ENCODE measurements at regions not wholly inside any gene's neighbourhood (a gene's known extent, or its start where the extent isn't known, plus 50 kb on each side); places are given as distances from the start of the nearest gene placed in this dataset.
A peak's percentile ranks its signal among the peaks of the same experiment; 100 is the strongest.

DNA sequence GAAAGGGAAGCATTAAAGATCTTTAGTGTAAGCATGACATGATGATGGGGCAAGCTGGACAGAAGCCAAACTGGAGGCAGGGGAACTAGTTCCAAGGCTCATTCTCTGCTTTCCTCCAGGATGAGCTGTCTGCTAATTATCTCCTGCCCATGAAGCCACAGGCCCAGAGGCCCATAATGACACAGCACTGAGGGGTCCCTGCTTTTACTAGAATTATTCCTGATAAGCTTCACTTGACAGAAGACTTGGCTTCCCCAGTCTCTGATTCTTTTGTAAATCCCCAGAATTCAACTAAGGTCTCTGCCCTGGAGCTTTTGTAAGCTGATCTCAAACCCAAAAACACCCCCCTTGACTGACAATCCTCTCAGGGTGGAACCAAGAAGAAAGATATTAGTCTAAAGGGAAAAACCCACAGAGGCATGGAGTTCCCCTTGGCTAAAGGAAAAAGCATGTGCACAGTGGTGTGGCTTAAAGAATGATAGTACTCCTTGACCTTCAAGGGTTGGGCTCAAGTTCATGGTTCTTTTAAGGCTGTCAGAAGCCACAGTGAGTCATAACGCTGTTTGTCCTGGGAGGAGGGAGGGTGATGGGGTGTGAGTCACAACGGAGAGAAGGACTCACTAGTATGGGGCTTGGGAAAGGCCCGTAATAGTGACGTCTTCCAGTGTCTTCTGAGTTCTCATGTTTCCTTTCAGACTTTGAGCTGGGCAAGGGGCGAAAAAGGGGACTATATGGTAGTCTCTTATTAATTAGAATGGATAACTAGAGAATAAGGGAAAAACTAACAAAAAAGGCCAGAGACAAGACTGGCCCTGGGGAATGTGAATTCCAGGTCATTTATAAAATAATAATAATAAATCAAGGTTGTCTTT lies 146.0 kb upstream of the CPEB2 start:
- Histone ChIP-seq H3K9me3 (ENCODE audit: control insufficient read depth, low read depth, low read length) (no peaks in the 10 kb centered on the region), H3K4me1 (ENCODE audit: control insufficient read depth, insufficient read depth, low read length) (no peaks in the 10 kb centered on the region), H3K36me3 (ENCODE audit: control insufficient read depth, insufficient read depth, low read length) (no peaks in the 10 kb centered on the region), H3K4me3 (ENCODE audit: low read length) (no peak overlapping the region), H3K27ac (ENCODE audit: low read length) (no peak overlapping the region), H3K27me3 (ENCODE audit: control insufficient read depth, insufficient read depth, low read length) (no peaks in the 10 kb centered on the region)
- peak; percentile 19 to 25 for DNase-seq
- WGBS (ENCODE audit: insufficient coverage, low lambda C conversion rate) = no CpG with 5 or more reads among the region's 5 CpGs

DNA sequence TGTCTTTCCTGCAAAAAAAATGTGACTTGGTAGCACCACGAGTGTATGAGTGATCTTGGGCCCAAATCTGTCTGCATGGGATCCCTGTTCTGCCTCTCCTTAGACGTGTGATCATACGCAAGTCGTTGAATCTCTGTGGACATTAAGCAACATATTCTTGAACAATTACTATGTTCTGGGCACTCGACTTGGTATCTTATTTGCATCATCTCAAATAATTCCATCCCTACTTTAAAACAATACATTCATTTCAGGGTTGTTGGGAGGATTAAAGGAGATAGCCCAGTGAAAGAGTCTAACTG lies 145.4 kb upstream of the CPEB2 start:
- H3K4me1 ChIP-seq (ENCODE audit: control insufficient read depth, insufficient read depth, low read length) = no peaks in the 10 kb centered on the region
- peaks cover 5% of the 10 kb centered on the region for H3K27me3 ChIP-seq (ENCODE audit: control insufficient read depth, insufficient read depth, low read length)
- no peak for DNase-seq
- no peaks in the 10 kb centered on the region for H3K9me3 ChIP-seq (ENCODE audit: control insufficient read depth, low read depth, low read length)
- no peak overlapping the region for H3K4me3 ChIP-seq (ENCODE audit: low read length)
- no peaks in the 10 kb centered on the region for H3K36me3 ChIP-seq (ENCODE audit: control insufficient read depth, insufficient read depth, low read length)
- no CpG with 5 or more reads among the region's 5 CpGs for WGBS (ENCODE audit: insufficient coverage, low lambda C conversion rate)
- no peak overlapping the region for H3K27ac ChIP-seq (ENCODE audit: low read length)

DNA sequence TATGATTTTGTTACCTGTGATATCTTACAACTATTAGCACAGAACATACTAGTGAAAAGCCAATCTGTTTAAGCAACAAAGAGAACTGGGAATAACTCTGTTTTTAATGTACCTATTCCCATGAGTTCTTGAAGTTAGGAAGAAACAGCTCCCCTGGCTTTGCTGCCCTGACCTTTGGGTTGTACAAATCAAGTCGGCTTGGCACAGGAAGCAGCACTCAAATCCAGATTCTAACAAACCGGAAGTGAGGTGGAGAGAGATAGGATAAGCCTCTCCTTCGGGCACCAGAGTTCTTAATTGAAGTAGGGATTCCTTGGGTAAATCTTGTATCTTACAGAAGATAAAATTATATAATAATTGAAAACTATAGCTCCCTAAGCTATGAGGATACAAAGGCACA lies 144.8 kb upstream of the CPEB2 start:
- no peak overlapping the region for H3K4me3 ChIP-seq (ENCODE audit: low read length)
- no peaks in the 10 kb centered on the region for H3K9me3 ChIP-seq (ENCODE audit: control insufficient read depth, low read depth, low read length)
- H3K4me1 ChIP-seq (ENCODE audit: control insufficient read depth, insufficient read depth, low read length) = no peaks in the 10 kb centered on the region
- H3K27me3 ChIP-seq (ENCODE audit: control insufficient read depth, insufficient read depth, low read length) = peaks cover 11% of the 10 kb centered on the region
- DNase-seq = no peak
- H3K27ac ChIP-seq (ENCODE audit: low read length) = no peak overlapping the region
- WGBS (ENCODE audit: insufficient coverage, low lambda C conversion rate) = no CpG with 5 or more reads among the region's 3 CpGs
- no peaks in the 10 kb centered on the region for H3K36me3 ChIP-seq (ENCODE audit: control insufficient read depth, insufficient read depth, low read length)

DNA sequence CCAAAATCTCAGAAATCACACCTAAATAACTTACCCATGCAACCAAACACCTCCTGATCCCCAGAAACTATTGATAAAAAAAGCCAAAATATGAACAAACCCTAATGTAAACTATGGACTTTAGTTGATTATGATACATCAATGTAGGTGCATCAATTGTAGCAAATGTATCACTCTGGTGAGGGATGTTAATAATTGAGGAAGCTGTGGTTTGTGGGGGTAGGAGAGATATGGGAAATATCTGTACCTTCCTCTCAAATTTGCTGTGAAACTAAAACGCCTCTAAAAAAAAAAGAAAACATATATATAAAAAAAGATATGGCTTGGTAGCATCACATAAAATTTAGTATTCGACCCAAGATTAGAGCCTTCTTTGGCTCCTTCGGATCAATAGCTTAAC lies 144.3 kb upstream of the CPEB2 start:
- Histone ChIP-seq H3K4me1 (ENCODE audit: control insufficient read depth, insufficient read depth, low read length) (no peaks in the 10 kb centered on the region), H3K36me3 (ENCODE audit: control insufficient read depth, insufficient read depth, low read length) (no peaks in the 10 kb centered on the region), H3K4me3 (ENCODE audit: low read length) (no peak overlapping the region), H3K27me3 (ENCODE audit: control insufficient read depth, insufficient read depth, low read length) (peaks cover 16% of the 10 kb centered on the region), H3K27ac (ENCODE audit: low read length) (no peak overlapping the region), H3K9me3 (ENCODE audit: control insufficient read depth, low read depth, low read length) (no peaks in the 10 kb centered on the region)
- no CpG with 5 or more reads among the region's 3 CpGs for WGBS (ENCODE audit: insufficient coverage, low lambda C conversion rate)
- DNase-seq = no peak

DNA sequence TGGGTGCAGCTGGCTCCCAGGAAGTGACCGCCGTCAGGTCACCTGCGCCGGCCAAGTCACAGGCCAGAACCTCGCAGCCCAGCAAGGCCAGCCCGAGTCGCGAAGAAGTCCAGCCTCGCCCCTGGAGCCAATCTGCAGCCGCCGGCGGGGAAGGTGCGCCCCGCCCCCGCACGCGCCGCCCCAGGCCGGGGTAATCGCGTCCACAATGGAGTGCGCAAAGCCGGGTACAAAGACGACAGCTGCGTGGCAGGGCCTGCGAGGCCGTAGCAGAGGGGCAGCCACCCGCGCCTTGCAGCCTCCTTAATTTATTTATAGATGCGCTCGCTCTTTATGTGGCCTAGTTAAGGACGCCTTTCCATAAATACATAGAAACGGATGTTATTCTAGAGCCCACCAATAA lies 139.4 kb upstream of the CPEB2 start:
- no peak overlapping the region for H3K4me3 ChIP-seq (ENCODE audit: low read length)
- WGBS (ENCODE audit: insufficient coverage, low lambda C conversion rate) = 60% methylated on average over 1 of the region's 33 CpGs
- no peak for DNase-seq
- no peaks in the 10 kb centered on the region for H3K9me3 ChIP-seq (ENCODE audit: control insufficient read depth, low read depth, low read length)
- no peak overlapping the region for H3K27ac ChIP-seq (ENCODE audit: low read length)
- H3K27me3 ChIP-seq (ENCODE audit: control insufficient read depth, insufficient read depth, low read length) = peaks cover 21% of the 10 kb centered on the region
- no peaks in the 10 kb centered on the region for H3K4me1 ChIP-seq (ENCODE audit: control insufficient read depth, insufficient read depth, low read length)
- H3K36me3 ChIP-seq (ENCODE audit: control insufficient read depth, insufficient read depth, low read length) = no peaks in the 10 kb centered on the region

DNA sequence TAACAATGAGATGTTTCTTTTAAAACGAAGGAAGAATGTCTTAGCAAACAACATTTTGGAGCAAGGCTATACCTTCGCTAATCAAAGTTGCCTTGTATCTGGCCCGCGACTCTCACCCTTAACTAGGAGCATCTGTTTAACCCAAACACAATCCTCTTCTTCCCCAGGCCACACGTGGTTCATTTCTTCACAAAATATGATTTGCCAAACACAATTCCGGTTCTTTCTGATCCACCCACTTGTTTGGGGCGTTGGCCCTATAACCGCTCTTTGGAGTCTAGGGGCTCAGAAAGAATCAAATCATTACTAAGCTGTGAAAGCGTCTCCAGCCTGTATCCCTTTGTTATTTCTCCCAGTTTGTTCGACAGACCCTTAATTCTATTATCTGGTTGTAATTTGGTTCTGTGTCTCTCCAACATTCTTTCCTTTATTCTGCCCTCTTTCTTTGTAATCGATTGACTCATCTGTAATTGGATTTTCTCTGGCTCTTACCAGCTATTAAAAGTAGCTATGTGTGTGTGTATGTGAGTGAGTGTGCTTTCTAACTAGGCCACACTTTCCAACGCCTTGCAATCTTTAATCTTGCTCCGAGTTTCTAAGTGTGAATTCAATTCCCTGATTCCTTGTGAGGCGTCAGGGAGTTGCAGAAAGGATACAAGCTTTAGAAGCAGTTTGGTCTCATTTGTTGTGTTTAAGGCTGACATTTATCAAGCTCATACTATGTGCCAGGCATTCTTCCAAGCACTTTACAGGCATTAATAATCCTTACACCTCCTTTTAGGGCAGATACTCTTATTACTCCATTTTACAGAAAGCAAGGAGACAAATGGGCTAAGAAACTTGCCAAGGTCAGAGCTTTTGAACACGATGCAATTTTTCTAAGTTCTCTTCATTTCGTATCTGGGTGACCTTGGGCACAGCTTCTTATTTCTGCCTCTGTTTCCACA lies 138.6 kb upstream of the CPEB2 start:
- no peak overlapping the region for H3K4me3 ChIP-seq (ENCODE audit: low read length)
- no peaks in the 10 kb centered on the region for H3K4me1 ChIP-seq (ENCODE audit: control insufficient read depth, insufficient read depth, low read length)
- no peak overlapping the region for H3K27ac ChIP-seq (ENCODE audit: low read length)
- no peaks in the 10 kb centered on the region for H3K36me3 ChIP-seq (ENCODE audit: control insufficient read depth, insufficient read depth, low read length)
- H3K9me3 ChIP-seq (ENCODE audit: control insufficient read depth, low read depth, low read length) = no peaks in the 10 kb centered on the region
- peaks cover 24% of the 10 kb centered on the region for H3K27me3 ChIP-seq (ENCODE audit: control insufficient read depth, insufficient read depth, low read length)
- DNase-seq = no peak
- 100% methylated on average over 7 of the region's 16 CpGs for WGBS (ENCODE audit: insufficient coverage, low lambda C conversion rate)

DNA sequence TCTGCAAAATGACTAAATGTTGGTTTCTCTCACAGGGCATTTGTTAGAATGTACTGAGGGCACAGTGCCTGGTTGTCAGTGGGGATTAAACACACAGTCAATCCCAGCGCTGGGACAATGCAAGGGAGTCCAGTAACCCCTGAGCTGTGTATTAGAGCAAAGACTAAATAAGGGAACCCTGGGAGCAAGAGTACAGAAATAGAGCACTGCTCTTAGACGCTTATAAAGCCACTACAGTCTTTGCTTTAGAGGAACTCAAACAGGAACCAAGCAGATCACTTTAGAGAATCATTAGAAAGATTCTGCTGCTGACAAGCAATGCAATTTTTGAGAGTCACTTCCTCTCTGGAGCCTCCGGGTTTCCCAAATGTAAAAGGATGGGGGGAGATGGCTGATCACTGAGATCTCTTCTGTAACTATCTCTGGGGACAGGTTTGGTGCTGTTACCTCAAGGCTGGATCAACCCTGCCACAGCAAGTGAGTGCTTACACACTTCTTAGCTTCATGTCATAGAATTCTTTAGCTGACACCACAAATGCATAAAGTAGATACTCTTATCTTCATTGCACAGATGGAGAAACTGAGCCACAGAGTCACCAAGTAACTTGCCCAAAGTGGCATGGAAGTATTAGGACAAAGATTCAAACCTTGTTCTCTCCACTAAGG lies 137.8 kb upstream of the CPEB2 start:
- H3K9me3 ChIP-seq (ENCODE audit: control insufficient read depth, low read depth, low read length) = no peaks in the 10 kb centered on the region
- no CpG with 5 or more reads among the region's 3 CpGs for whole genome bisulfite sequencing (ENCODE audit: insufficient coverage, low lambda C conversion rate)
- no peaks in the 10 kb centered on the region for H3K4me1 ChIP-seq (ENCODE audit: control insufficient read depth, insufficient read depth, low read length)
- H3K27ac ChIP-seq (ENCODE audit: low read length) = no peak overlapping the region
- H3K27me3 ChIP-seq (ENCODE audit: control insufficient read depth, insufficient read depth, low read length) = peaks cover 24% of the 10 kb centered on the region
- DNase-seq = no peak
- no peak overlapping the region for H3K4me3 ChIP-seq (ENCODE audit: low read length)
- no peaks in the 10 kb centered on the region for H3K36me3 ChIP-seq (ENCODE audit: control insufficient read depth, insufficient read depth, low read length)

DNA sequence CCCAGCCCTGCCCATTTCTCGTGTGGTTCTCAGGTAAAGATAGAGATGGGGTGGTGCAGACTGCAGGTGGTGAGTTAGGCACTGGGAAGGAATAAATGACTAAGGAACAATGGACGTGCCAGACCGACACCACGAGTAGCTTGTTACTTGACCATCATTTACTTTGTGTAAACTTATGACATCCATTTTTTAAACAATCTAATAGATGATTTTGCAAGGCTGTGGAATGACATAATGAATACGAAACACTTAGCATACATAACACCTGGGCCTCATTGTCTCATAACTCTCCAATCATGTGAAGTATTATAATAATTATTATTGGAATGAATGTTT lies 137.3 kb upstream of the CPEB2 start:
- Histone ChIP-seq H3K9me3 (ENCODE audit: control insufficient read depth, low read depth, low read length) (no peaks in the 10 kb centered on the region), H3K27ac (ENCODE audit: low read length) (no peak overlapping the region), H3K4me1 (ENCODE audit: control insufficient read depth, insufficient read depth, low read length) (no peaks in the 10 kb centered on the region), H3K27me3 (ENCODE audit: control insufficient read depth, insufficient read depth, low read length) (peaks cover 24% of the 10 kb centered on the region), H3K36me3 (ENCODE audit: control insufficient read depth, insufficient read depth, low read length) (no peaks in the 10 kb centered on the region), H3K4me3 (ENCODE audit: low read length) (no peak overlapping the region)
- no CpG with 5 or more reads among the region's 5 CpGs for WGBS (ENCODE audit: insufficient coverage, low lambda C conversion rate)
- no peak for DNase-seq

DNA sequence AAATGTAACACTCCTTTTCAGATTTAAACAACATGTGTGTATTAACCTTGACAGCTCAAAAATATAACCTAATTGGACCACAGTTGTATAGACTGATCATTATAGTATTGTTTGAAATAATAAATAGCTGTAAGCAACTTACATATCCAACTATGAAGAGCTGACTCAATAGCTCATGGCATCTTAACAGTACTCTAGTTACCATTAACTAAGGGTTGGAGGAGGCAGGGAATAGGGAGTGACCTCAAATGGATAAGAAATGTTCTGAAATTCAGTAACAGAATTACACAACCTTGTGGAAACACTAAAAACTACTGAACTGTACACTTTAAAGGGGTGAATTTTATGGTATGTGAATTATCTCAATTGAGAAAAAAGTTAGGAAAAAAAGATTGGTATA lies 136.5 kb upstream of the CPEB2 start:
- H3K36me3 ChIP-seq (ENCODE audit: control insufficient read depth, insufficient read depth, low read length) = no peaks in the 10 kb centered on the region
- H3K4me3 ChIP-seq (ENCODE audit: low read length) = no peak overlapping the region
- H3K27ac ChIP-seq (ENCODE audit: low read length) = no peak overlapping the region
- no peaks in the 10 kb centered on the region for H3K4me1 ChIP-seq (ENCODE audit: control insufficient read depth, insufficient read depth, low read length)
- H3K9me3 ChIP-seq (ENCODE audit: control insufficient read depth, low read depth, low read length) = no peaks in the 10 kb centered on the region
- peaks cover 26% of the 10 kb centered on the region for H3K27me3 ChIP-seq (ENCODE audit: control insufficient read depth, insufficient read depth, low read length)
- DNase-seq = no peak

DNA sequence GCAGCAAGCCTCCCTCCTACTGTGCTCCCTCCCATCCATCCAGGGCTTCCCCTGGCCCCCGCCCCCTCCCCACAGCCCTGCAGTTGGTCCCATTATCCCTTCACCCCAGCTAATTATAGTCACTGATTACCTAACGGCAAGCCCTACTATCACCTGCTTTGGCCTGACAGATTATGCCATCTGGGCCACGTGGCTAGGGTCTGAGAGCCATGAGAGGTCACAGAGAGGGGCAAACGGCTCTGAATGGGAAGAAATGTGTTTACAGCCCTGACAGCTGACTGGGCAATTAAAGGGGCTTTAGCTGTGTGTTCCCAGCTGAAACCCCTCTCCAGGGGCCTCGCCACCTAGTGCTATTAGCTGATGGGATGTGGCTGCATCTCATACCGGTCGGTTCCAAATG lies 134.4 kb upstream of the CPEB2 start:
- no CpG with 5 or more reads among the region's 7 CpGs for WGBS (ENCODE audit: insufficient coverage, low lambda C conversion rate)
- Histone ChIP-seq H3K4me1 (ENCODE audit: control insufficient read depth, insufficient read depth, low read length) (no peaks in the 10 kb centered on the region), H3K9me3 (ENCODE audit: control insufficient read depth, low read depth, low read length) (no peaks in the 10 kb centered on the region), H3K36me3 (ENCODE audit: control insufficient read depth, insufficient read depth, low read length) (no peaks in the 10 kb centered on the region), H3K27me3 (ENCODE audit: control insufficient read depth, insufficient read depth, low read length) (peaks cover 12% of the 10 kb centered on the region), H3K4me3 (ENCODE audit: low read length) (no peak overlapping the region), H3K27ac (ENCODE audit: low read length) (no peak overlapping the region)
- no peak for DNase-seq
